Cardiac fibroblast (primary cell): ENCODE measurements at regions not wholly inside any gene's neighbourhood (a gene's known extent, or its start where the extent isn't known, plus 50 kb on each side); places are given as distances from the start of the nearest gene placed in this dataset.
A peak's percentile ranks its signal among the peaks of the same experiment; 100 is the strongest.

ENCODE experiments used
- DNase-seq, 2 donors: peaks; one replicate each; pipeline versions ENCODE4 v3.0.0 to v3.0.0-alpha.2; 2010; ENCODE audit warnings: low read depth in 2 of 2
- H3K4me3 ChIP-seq, 2 donors: replicated peaks in 1 of 2; 1 replicate in 1 of 2; 2 replicates in 1 of 2; pipeline ENCODE4 v1.5.1; 2011; ENCODE audit warnings: low read depth in 2 of 2, low read length in 2 of 2, mild to moderate bottlenecking in 2 of 2, moderate library complexity in 1 of 2
- CTCF ChIP-seq: IDR thresholded peaks from one replicate; pipeline ENCODE4 v1.5.1; 2011; ENCODE audit warnings: low read depth, mild to moderate bottlenecking, low read length, inconsistent platforms

GRCh38 chr1:79100385-79100784, 93.9 kb upstream of the ADGRL4 start:
- no peak overlapping the region for H3K4me3 ChIP-seq
- TF ChIP-seq CTCF = no peak
- DNase-seq = peak; percentile 29 to 89

- no peak overlapping the region for H3K4me3 ChIP-seq
- TF ChIP-seq CTCF = no peak
- peak in 1 of 2 donors; percentile 34 for DNase-seq
Measured at GRCh38 chr1:79090985-79091384, 84.5 kb upstream of the ADGRL4 start.

- no peak for DNase-seq
- no peak overlapping the region for H3K4me3 ChIP-seq
- no peak for TF ChIP-seq CTCF
Measured at GRCh38 chr1:79089946-79090345, 83.4 kb upstream of the ADGRL4 start.

GRCh38 chr1:79082233-79082632, 75.7 kb upstream of the ADGRL4 start:
- DNase-seq = no peak
- no peak for TF ChIP-seq CTCF
- H3K4me3 ChIP-seq = no peak overlapping the region

GRCh38 chr1:79079770-79080169, 73.2 kb upstream of the ADGRL4 start:
- TF ChIP-seq CTCF = no peak
- no peak overlapping the region for H3K4me3 ChIP-seq
- DNase-seq = peak; percentile 82 to 95

GRCh38 chr1:79074975-79075374, 68.4 kb upstream of the ADGRL4 start:
- H3K4me3 ChIP-seq = no peak overlapping the region

More at GRCh38 chr1:79074975-79075374, 68.4 kb upstream of the ADGRL4 start:
- peak in 1 of 2 donors; percentile 12 for DNase-seq
- no peak for TF ChIP-seq CTCF
